ENCODE measurements at regions not wholly inside any gene's neighbourhood (a gene's known extent, or its start where the extent isn't known, plus 50 kb on each side); places are given as distances from the start of the nearest gene placed in this dataset.

DNA sequence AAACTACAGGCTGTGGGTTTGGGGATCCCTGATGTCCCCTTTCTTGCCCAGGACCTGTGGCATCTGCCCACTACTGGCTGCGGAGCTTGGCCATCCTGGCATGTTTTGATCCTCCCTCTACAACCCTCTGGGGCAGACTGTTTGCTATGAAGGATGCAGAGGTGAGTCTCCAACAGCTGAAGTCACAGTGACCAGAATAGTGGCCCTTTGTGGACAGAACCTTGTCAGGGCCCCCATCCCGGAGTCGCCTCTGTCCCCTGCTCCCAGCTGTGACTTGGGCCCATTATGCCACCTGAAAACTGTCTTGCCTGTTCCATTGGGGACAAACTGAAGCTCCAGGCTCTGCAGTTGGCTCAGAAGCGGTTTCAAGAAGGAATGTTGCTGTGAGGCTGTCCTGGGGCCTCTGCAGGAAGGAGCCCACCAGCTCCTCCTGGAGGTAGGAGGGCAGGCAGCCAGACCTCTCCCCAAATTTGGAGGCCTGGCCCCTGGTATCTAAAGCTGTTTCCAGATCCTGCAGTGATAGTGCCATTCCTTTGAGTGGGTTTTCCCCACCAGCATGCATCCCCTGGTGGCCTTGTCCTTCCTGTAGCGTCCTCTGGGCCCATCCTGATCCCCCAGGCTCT lies 93.3 kb downstream of the BARX1 start:
- TF ChIP-seq EZH2phosphoT487 (IDR thresholded peaks at IDR 0.05; ENCODE audit: insufficient read depth, low read depth) (no peak), EZH2 (IDR thresholded peaks at IDR 0.05; ENCODE audit: insufficient read depth, poor library complexity, severe bottlenecking) (no peak)

Data from GM23248 (cell line).